ENCODE measurements at regions not wholly inside any gene's neighbourhood (a gene's known extent, or its start where the extent isn't known, plus 50 kb on each side); places are given as distances from the start of the nearest gene placed in this dataset.

DNA sequence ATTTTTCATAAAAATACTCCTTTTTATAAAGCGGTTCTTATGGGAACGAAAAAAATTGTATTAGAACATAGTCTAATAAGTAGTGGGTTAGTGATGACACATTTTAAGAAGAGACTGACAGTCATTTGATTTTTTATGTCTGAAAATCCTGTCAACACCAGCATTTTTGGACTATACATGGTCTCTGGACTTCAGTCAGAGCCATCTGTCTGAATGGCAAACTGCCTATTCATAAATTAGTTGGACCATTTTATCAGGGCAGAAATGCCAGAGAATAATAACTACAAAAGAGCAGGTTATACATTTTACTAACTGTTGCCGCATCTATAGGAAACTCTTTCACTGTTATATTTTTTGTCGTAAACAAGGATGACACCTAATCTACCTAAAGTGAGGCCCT is 437.6 kb downstream of the ZNF804A start:
- TF ChIP-seq, protein P1, sequence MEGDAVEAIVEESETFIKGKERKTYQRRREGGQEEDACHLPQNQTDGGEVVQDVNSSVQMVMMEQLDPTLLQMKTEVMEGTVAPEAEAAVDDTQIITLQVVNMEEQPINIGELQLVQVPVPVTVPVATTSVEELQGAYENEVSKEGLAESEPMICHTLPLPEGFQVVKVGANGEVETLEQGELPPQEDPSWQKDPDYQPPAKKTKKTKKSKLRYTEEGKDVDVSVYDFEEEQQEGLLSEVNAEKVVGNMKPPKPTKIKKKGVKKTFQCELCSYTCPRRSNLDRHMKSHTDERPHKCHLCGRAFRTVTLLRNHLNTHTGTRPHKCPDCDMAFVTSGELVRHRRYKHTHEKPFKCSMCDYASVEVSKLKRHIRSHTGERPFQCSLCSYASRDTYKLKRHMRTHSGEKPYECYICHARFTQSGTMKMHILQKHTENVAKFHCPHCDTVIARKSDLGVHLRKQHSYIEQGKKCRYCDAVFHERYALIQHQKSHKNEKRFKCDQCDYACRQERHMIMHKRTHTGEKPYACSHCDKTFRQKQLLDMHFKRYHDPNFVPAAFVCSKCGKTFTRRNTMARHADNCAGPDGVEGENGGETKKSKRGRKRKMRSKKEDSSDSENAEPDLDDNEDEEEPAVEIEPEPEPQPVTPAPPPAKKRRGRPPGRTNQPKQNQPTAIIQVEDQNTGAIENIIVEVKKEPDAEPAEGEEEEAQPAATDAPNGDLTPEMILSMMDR (conservative IDR thresholded peaks at IDR 0.05 in 1 of 2, IDR thresholded peaks at IDR 0.05 in 1 of 2; ENCODE audit: low read depth in 1 of 2, low read length in 2 of 2): no peak
- no peak for TF ChIP-seq EZH2 (IDR thresholded peaks at IDR 0.05; ENCODE audit: low read length, missing control alignments)
